Fibroblast of lung (primary cell): ENCODE measurements at regions not wholly inside any gene's neighbourhood (a gene's known extent, or its start where the extent isn't known, plus 50 kb on each side); places are given as distances from the start of the nearest gene placed in this dataset.

Source experiments
- CTCF ChIP-seq, 2 donors: IDR thresholded peaks in 1 of 2; conservative IDR thresholded peaks in 1 of 2; 1 replicate in 1 of 2; 2 replicates in 1 of 2; pipeline ENCODE4 v1.5.1; 2011 to 2012; ENCODE audit warnings: low read length in 2 of 2, control low read depth in 1 of 2, inconsistent platforms in 1 of 2, low read depth in 1 of 2, mild to moderate bottlenecking in 1 of 2
- EZH2 ChIP-seq: IDR thresholded peaks from 2 replicates; pipeline ENCODE4 v1.5.1; 2012; ENCODE audit warnings: low read length, control low read depth, mild to moderate bottlenecking; ENCODE audit errors: missing control alignments

GRCh38 chr13:71325556-71325955 lies 541.4 kb downstream of the DACH1 start:
- TF ChIP-seq CTCF (conservative IDR thresholded peaks at IDR 0.05 in 1 of 2, IDR thresholded peaks at IDR 0.05 in 1 of 2; ENCODE audit: low read depth in 1 of 2, low read length in 2 of 2) (no peak), EZH2 (no peak)
